ENCODE measurements at regions not wholly inside any gene's neighbourhood (a gene's known extent, or its start where the extent isn't known, plus 50 kb on each side); places are given as distances from the start of the nearest gene placed in this dataset.
"Not testable (repeated sequence)": the region's sequence is repeated elsewhere in the genome, so short reads cannot be mapped to it uniquely, and the experiment has no call there.

DNA sequence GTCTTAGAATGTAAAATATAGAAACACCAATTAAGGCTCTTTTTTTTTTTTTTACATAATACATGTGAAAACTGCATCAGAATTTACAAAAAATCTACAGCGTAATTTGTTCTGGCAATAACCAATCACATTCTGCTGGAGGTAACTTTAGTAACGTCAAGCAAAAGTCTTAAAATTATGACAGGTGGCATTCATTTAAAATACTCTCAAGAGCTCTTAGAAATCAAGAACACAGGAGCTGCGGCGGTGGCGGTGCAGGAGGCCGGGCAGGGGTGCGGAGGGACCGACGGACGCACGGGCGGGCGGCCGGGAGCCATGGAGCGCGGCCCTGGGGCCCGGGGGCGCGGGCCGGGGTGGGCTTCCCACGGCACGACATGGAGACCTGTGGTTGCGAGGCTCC is 202.4 kb downstream of the USP22 start:
- TF ChIP-seq, protein P1, sequence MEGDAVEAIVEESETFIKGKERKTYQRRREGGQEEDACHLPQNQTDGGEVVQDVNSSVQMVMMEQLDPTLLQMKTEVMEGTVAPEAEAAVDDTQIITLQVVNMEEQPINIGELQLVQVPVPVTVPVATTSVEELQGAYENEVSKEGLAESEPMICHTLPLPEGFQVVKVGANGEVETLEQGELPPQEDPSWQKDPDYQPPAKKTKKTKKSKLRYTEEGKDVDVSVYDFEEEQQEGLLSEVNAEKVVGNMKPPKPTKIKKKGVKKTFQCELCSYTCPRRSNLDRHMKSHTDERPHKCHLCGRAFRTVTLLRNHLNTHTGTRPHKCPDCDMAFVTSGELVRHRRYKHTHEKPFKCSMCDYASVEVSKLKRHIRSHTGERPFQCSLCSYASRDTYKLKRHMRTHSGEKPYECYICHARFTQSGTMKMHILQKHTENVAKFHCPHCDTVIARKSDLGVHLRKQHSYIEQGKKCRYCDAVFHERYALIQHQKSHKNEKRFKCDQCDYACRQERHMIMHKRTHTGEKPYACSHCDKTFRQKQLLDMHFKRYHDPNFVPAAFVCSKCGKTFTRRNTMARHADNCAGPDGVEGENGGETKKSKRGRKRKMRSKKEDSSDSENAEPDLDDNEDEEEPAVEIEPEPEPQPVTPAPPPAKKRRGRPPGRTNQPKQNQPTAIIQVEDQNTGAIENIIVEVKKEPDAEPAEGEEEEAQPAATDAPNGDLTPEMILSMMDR (IDR thresholded peaks at IDR 0.05 in 8 of 11, conservative IDR thresholded peaks at IDR 0.05 in 3 of 11): not testable (repeated sequence)
- not testable (repeated sequence) for TF ChIP-seq POLR2A (IDR thresholded peaks at IDR 0.05)

Measured in spleen (tissue), 7 donors.